ENCODE measurements at regions not wholly inside any gene's neighbourhood (a gene's known extent, or its start where the extent isn't known, plus 50 kb on each side); places are given as distances from the start of the nearest gene placed in this dataset.

GRCh38 chr5:77845324-77845646 lies 69.1 kb upstream of the TBCA start:
- Mint-ChIP-seq H3K4me1 (ENCODE audit: low read depth) (peaks cover 4% of the 10 kb centered on the region), H3K27ac (ENCODE audit: unreplicated experiment) (no peak overlapping the region), H3K27me3 (ENCODE audit: low read depth) (peaks cover 7% of the 10 kb centered on the region), H3K36me3 (ENCODE audit: low read depth) (no peaks in the 10 kb centered on the region), H3K9me3 (ENCODE audit: low read depth) (no peaks in the 10 kb centered on the region), H3K4me3 (ENCODE audit: unreplicated experiment) (no peak overlapping the region)
- no peak for DNase-seq (ENCODE audit: low spot score)
- TF ChIP-seq CTCF (IDR thresholded peaks at IDR 0.05), result no peak

GRCh38 chr5:77844623-77845323 lies 68.6 kb upstream of the TBCA start:
- Mint-ChIP-seq H3K4me1 (ENCODE audit: low read depth) (peaks cover 4% of the 10 kb centered on the region), H3K4me3 (ENCODE audit: unreplicated experiment) (peak overlapping the region; percentile 60), H3K27ac (ENCODE audit: unreplicated experiment) (no peak overlapping the region), H3K36me3 (ENCODE audit: low read depth) (no peaks in the 10 kb centered on the region), H3K27me3 (ENCODE audit: low read depth) (peaks cover 7% of the 10 kb centered on the region), H3K9me3 (ENCODE audit: low read depth) (no peaks in the 10 kb centered on the region)
- DNase-seq (ENCODE audit: low spot score), result no peak
- TF ChIP-seq CTCF (IDR thresholded peaks at IDR 0.05), result no peak

DNA sequence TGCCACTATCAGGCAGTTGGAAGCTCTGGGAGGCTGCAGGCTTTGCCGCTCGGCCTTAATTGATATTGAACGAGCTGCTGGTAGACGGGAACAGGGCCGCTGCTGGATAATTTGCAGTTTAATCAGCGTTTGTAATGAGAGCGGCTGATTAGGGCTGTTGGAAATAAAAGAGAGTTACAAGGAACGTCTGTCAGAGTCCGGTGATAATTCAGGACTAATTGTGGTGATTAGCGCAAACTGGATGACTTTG lies 68.2 kb upstream of the TBCA start:
- H3K27me3 Mint-ChIP-seq (ENCODE audit: low read depth), result peaks cover 7% of the 10 kb centered on the region
- TF ChIP-seq CTCF (IDR thresholded peaks at IDR 0.05), result no peak

DNA sequence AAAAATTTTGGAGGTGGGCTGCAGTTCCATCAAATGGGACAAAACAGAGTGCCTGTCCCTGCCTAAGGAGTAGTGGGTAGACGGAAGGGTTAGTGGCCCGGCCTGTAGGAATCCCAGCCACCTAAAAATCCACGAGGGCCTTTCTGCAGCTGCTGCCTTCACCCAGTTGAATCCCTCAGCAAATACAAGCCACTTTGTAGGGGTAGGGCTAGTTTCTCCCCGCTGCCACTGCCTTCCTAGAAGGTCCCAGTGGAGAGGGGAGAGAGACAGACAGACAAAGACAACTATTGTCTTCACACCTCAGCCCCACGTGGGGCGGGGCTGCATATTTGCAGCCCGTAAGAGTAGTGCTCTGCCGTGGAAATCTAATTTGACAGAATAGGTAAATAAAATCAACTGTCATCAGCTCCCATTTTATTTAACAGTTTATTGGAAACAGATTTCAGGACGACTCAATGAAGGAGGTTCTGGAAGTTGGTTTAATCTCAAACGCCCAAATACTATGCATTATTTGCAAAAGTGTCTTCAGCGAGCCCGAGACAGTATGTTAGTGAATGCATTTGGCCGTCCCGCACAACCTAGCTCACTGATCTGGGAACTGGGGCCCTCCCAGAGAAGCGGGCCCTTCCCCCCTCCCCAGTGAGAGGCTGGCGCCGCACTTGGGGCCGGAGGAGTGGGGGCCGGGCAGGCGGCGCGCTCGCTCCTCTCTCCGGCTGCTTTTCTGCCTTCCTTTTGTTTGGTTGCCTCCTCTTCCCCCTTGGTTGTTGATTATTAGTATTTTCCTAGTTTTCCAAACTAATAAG lies 67.6 kb upstream of the TBCA start:
- Mint-ChIP-seq H3K9me3 (ENCODE audit: low read depth) (no peaks in the 10 kb centered on the region), H3K36me3 (ENCODE audit: low read depth) (no peaks in the 10 kb centered on the region), H3K4me3 (ENCODE audit: unreplicated experiment) (peak overlapping the region; percentile 60), H3K4me1 (ENCODE audit: low read depth) (peaks cover 4% of the 10 kb centered on the region), H3K27ac (ENCODE audit: unreplicated experiment) (no peak overlapping the region), H3K27me3 (ENCODE audit: low read depth) (peaks cover 7% of the 10 kb centered on the region)
- no peak for TF ChIP-seq CTCF (IDR thresholded peaks at IDR 0.05)
- DNase-seq (ENCODE audit: low spot score), result no peak

More for the DNA sequence above, 68.2 kb upstream of the TBCA start:
- Mint-ChIP-seq H3K36me3 (ENCODE audit: low read depth) (no peaks in the 10 kb centered on the region), H3K4me3 (ENCODE audit: unreplicated experiment) (peak overlapping the region; percentile 60), H3K4me1 (ENCODE audit: low read depth) (peaks cover 4% of the 10 kb centered on the region), H3K27ac (ENCODE audit: unreplicated experiment) (no peak overlapping the region), H3K9me3 (ENCODE audit: low read depth) (no peaks in the 10 kb centered on the region)
- DNase-seq (ENCODE audit: low spot score), result no peak

- Mint-ChIP-seq H3K27me3 (ENCODE audit: low read depth) (peaks cover 7% of the 10 kb centered on the region), H3K4me1 (ENCODE audit: low read depth) (peaks cover 4% of the 10 kb centered on the region), H3K36me3 (ENCODE audit: low read depth) (no peaks in the 10 kb centered on the region), H3K9me3 (ENCODE audit: low read depth) (no peaks in the 10 kb centered on the region), H3K4me3 (ENCODE audit: unreplicated experiment) (no peak overlapping the region), H3K27ac (ENCODE audit: unreplicated experiment) (no peak overlapping the region)
- TF ChIP-seq CTCF (IDR thresholded peaks at IDR 0.05), result no peak
- no peak for DNase-seq (ENCODE audit: low spot score)
These were observed 66.1 kb upstream of the TBCA start for GRCh38 chr5:77842243-77842642.
